RWPE1 (cell line): ENCODE measurements at regions not wholly inside any gene's neighbourhood (a gene's known extent, or its start where the extent isn't known, plus 50 kb on each side); places are given as distances from the start of the nearest gene placed in this dataset.

Experiments
- CTCF ChIA-PET: fragments of 350-600 bp; sonication (Branson Sonifier 250); formaldehyde crosslinking; extraction: SDS; loops from one replicate; lab custom pipeline; 2021; lab: Yijun Ruan, JAX
- POLR2A ChIA-PET: fragments of 400-600 bp; formaldehyde crosslinking; extraction: SDS; loops from one replicate; lab custom pipeline; 2020; ENCODE audit warnings: antibody characterized with exemption; ENCODE audit not compliant: low non-redundant PET; lab: Yijun Ruan, JAX
- DNase-seq: peaks from one replicate; pipeline ENCODE4 v3.0.0; 2012; ENCODE audit warnings: low spot score
- H3K27ac ChIP-seq: fragments of 450-650 bp; 2 replicates; pipeline ENCODE4 v1.5.1; 2017
- TF ChIP-seq, protein P1 (sequence below): fragments of 450-650 bp; conservative IDR thresholded peaks from 2 replicates; pipeline ENCODE4 v1.5.1; 2017; ENCODE audit warnings: low read depth, mild to moderate bottlenecking

DNA sequence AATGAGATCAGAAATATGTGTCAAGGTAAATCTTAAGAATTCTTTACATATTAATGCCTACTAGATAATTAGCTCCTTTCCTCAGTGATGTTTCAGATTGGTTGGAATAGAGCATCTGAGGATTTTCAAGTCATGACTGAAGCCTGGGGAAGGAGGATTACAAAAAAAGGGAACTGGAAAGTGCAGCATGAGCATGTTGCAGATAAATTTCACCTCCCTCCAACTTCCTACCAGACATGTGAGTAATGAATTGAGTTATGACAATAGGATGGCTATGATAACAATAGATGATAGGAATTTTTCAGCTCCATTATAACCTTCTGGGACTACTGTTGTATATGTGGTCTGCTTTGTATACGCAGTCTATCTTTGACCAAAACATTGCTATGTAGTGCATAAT, 104.2 kb upstream of the RAB18 start:
- H3K27ac ChIP-seq: no peak overlapping the region
- POLR2A ChIA-PET: no interaction called here
- CTCF ChIA-PET: no interaction called here
- TF ChIP-seq, protein P1, sequence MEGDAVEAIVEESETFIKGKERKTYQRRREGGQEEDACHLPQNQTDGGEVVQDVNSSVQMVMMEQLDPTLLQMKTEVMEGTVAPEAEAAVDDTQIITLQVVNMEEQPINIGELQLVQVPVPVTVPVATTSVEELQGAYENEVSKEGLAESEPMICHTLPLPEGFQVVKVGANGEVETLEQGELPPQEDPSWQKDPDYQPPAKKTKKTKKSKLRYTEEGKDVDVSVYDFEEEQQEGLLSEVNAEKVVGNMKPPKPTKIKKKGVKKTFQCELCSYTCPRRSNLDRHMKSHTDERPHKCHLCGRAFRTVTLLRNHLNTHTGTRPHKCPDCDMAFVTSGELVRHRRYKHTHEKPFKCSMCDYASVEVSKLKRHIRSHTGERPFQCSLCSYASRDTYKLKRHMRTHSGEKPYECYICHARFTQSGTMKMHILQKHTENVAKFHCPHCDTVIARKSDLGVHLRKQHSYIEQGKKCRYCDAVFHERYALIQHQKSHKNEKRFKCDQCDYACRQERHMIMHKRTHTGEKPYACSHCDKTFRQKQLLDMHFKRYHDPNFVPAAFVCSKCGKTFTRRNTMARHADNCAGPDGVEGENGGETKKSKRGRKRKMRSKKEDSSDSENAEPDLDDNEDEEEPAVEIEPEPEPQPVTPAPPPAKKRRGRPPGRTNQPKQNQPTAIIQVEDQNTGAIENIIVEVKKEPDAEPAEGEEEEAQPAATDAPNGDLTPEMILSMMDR: no peak
- DNase-seq: no peak

GRCh38 chr10:27393961-27394360, 110.1 kb upstream of the RAB18 start:
- no peak for DNase-seq
- POLR2A ChIA-PET: no interaction called here
- CTCF ChIA-PET: no interaction called here
- TF ChIP-seq, protein P1: no peak
- no peak overlapping the region for H3K27ac ChIP-seq

- ChIA-PET CTCF (no interaction called here), POLR2A (no interaction called here)
- no peak for DNase-seq
- H3K27ac ChIP-seq: peak overlapping the region; percentile 53
- TF ChIP-seq, protein P1: no peak
These were observed 111.5 kb upstream of the RAB18 start for GRCh38 chr10:27392606-27393005.

DNA sequence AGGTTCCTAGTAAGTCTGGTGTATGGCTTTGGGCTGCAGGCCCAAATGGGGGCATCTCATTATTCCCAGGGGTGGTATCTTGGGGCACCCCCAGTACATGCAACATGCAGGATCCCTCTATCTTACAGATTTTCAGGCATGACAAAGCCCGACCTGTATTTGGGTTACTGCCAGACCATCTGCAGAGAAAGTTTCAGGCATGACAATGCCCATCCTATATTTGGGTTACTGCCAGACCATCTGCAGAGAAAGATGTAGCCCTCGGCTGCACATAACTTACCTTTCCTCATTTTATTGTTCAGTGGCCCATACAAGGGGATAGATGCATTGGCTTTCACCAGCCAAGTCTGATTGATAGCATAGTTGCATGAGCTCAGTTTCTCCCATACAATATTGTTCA, 112.2 kb upstream of the RAB18 start:
- POLR2A ChIA-PET: no interaction called here
- TF ChIP-seq, protein P1: no peak
- H3K27ac ChIP-seq: peak overlapping the region; percentile 68
- CTCF ChIA-PET: no interaction called here
- peak; percentile 34 for DNase-seq

GRCh38 chr10:27391325-27391724, 112.8 kb upstream of the RAB18 start:
- DNase-seq: peak; percentile 32
- CTCF ChIA-PET: no interaction called here
- peak overlapping the region; percentile 68 for H3K27ac ChIP-seq
- TF ChIP-seq, protein P1: no peak
- POLR2A ChIA-PET: no interaction called here

GRCh38 chr10:27390681-27391080, 113.4 kb upstream of the RAB18 start:
- POLR2A ChIA-PET: no interaction called here
- TF ChIP-seq, protein P1: no peak
- peak overlapping the region; percentile 68 for H3K27ac ChIP-seq
- DNase-seq: peak; percentile 79
- CTCF ChIA-PET: no interaction called here
